ENCODE measurements at regions not wholly inside any gene's neighbourhood (a gene's known extent, or its start where the extent isn't known, plus 50 kb on each side); places are given as distances from the start of the nearest gene placed in this dataset.

DNA sequence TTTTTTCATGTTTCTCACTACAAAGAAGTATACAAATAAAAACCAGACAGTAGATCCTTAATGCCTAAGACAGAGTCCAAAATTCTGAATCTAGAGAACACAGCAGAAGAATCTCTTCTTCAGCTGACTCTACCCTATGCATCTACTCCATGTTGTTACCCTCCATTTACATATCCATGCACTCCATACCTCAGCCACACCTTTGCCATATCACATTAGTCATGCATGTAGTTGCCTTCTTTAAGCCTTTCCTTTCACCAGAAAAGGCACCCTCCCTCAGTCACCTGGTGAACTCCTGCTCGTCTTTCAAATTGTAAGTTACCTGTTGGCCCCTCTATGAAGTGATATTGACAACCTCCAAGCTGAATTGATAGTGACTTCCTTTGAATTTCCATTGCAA lies 271.2 kb upstream of the FAR2 start:
- H3K27ac ChIP-seq (ENCODE audit: extremely low read depth, low read depth, low read length) = no peak overlapping the region
- H3K4me3 ChIP-seq (ENCODE audit: low read depth, low read length) = no peak overlapping the region
- ChIA-PET POLR2A (no interaction called here), CTCF (interaction anchor here (0.7 to 1.5 kb wide), 2 partner anchors 9 to 856 kb away, joined by 4 read pairs; no protein-coding TSS in a partner anchor)
- no peaks in the 10 kb centered on the region for H3K9me3 ChIP-seq (ENCODE audit: control insufficient read depth, insufficient read depth, low read depth, low read length)
- no peaks in the 10 kb centered on the region for H3K4me1 ChIP-seq (ENCODE audit: control insufficient read depth, insufficient read depth, low read length)
- H3K36me3 ChIP-seq (ENCODE audit: control insufficient read depth in 2 of 2, insufficient read depth in 1 of 2, low read length in 2 of 2) = no peaks in the 10 kb centered on the region
- TF ChIP-seq, protein P1, sequence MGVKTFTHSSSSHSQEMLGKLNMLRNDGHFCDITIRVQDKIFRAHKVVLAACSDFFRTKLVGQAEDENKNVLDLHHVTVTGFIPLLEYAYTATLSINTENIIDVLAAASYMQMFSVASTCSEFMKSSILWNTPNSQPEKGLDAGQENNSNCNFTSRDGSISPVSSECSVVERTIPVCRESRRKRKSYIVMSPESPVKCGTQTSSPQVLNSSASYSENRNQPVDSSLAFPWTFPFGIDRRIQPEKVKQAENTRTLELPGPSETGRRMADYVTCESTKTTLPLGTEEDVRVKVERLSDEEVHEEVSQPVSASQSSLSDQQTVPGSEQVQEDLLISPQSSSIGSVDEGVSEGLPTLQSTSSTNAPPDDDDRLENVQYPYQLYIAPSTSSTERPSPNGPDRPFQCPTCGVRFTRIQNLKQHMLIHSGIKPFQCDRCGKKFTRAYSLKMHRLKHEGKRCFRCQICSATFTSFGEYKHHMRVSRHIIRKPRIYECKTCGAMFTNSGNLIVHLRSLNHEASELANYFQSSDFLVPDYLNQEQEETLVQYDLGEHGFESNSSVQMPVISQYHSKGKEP (tag by site-specific recombination; IDR thresholded peaks at IDR 0.05) = no peak
- TF ChIP-seq ZBTB17 (tag by site-specific recombination; IDR thresholded peaks at IDR 0.05) (no peak), ZNF416 (tag by site-specific recombination; IDR thresholded peaks at IDR 0.05) (no peak), ZNF571 (tag by site-specific recombination; IDR thresholded peaks at IDR 0.05) (no peak), EGR2 (tag by site-specific recombination; IDR thresholded peaks at IDR 0.05; ENCODE audit: low read depth) (no peak), ZNF510 (tag by site-specific recombination; IDR thresholded peaks at IDR 0.05; ENCODE audit: insufficient replicate concordance) (no peak), ZNF214 (tag by site-specific recombination; IDR thresholded peaks at IDR 0.05; ENCODE audit: borderline replicate concordance) (no peak), ZNF266 (tag by site-specific recombination; IDR thresholded peaks at IDR 0.05; ENCODE audit: low read depth) (no peak), ZSCAN23 (tag by site-specific recombination; IDR thresholded peaks at IDR 0.05) (no peak), ZNF350 (tag by site-specific recombination; IDR thresholded peaks at IDR 0.05) (no peak), ZNF133 (tag by site-specific recombination; IDR thresholded peaks at IDR 0.05) (no peak), GFI1B (tag by site-specific recombination; IDR thresholded peaks at IDR 0.05) (no peak), ZNF776 (tag by site-specific recombination; IDR thresholded peaks at IDR 0.05; ENCODE audit: borderline replicate concordance) (no peak), ZNF768 (tag by site-specific recombination; IDR thresholded peaks at IDR 0.05) (no peak)
- TF ChIP-seq, protein P2, sequence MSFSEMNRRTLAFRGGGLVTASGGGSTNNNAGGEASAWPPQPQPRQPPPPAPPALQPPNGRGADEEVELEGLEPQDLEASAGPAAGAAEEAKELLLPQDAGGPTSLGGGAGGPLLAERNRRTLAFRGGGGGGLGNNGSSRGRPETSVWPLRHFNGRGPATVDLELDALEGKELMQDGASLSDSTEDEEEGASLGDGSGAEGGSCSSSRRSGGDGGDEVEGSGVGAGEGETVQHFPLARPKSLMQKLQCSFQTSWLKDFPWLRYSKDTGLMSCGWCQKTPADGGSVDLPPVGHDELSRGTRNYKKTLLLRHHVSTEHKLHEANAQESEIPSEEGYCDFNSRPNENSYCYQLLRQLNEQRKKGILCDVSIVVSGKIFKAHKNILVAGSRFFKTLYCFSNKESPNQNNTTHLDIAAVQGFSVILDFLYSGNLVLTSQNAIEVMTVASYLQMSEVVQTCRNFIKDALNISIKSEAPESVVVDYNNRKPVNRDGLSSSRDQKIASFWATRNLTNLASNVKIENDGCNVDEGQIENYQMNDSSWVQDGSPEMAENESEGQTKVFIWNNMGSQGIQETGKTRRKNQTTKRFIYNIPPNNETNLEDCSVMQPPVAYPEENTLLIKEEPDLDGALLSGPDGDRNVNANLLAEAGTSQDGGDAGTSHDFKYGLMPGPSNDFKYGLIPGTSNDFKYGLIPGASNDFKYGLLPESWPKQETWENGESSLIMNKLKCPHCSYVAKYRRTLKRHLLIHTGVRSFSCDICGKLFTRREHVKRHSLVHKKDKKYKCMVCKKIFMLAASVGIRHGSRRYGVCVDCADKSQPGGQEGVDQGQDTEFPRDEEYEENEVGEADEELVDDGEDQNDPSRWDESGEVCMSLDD (tag by site-specific recombination; IDR thresholded peaks at IDR 0.05) = no peak
- TF ChIP-seq, protein P3, sequence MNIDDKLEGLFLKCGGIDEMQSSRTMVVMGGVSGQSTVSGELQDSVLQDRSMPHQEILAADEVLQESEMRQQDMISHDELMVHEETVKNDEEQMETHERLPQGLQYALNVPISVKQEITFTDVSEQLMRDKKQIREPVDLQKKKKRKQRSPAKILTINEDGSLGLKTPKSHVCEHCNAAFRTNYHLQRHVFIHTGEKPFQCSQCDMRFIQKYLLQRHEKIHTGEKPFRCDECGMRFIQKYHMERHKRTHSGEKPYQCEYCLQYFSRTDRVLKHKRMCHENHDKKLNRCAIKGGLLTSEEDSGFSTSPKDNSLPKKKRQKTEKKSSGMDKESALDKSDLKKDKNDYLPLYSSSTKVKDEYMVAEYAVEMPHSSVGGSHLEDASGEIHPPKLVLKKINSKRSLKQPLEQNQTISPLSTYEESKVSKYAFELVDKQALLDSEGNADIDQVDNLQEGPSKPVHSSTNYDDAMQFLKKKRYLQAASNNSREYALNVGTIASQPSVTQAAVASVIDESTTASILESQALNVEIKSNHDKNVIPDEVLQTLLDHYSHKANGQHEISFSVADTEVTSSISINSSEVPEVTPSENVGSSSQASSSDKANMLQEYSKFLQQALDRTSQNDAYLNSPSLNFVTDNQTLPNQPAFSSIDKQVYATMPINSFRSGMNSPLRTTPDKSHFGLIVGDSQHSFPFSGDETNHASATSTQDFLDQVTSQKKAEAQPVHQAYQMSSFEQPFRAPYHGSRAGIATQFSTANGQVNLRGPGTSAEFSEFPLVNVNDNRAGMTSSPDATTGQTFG (tag by site-specific recombination; IDR thresholded peaks at IDR 0.05; ENCODE audit: borderline replicate concordance) = no peak
- TF ChIP-seq, protein P4, sequence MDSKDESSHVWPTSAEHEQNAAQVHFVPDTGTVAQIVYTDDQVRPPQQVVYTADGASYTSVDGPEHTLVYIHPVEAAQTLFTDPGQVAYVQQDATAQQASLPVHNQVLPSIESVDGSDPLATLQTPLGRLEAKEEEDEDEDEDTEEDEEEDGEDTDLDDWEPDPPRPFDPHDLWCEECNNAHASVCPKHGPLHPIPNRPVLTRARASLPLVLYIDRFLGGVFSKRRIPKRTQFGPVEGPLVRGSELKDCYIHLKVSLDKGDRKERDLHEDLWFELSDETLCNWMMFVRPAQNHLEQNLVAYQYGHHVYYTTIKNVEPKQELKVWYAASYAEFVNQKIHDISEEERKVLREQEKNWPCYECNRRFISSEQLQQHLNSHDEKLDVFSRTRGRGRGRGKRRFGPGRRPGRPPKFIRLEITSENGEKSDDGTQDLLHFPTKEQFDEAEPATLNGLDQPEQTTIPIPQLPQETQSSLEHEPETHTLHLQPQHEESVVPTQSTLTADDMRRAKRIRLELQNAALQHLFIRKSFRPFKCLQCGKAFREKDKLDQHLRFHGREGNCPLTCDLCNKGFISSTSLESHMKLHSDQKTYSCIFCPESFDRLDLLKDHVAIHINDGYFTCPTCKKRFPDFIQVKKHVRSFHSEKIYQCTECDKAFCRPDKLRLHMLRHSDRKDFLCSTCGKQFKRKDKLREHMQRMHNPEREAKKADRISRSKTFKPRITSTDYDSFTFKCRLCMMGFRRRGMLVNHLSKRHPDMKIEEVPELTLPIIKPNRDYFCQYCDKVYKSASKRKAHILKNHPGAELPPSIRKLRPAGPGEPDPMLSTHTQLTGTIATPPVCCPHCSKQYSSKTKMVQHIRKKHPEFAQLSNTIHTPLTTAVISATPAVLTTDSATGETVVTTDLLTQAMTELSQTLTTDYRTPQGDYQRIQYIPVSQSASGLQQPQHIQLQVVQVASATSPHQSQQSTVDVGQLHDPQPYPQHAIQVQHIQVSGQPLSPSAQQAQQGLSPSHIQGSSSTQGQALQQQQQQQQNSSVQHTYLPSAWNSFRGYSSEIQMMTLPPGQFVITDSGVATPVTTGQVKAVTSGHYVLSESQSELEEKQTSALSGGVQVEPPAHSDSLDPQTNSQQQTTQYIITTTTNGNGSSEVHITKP (tag by site-specific recombination; IDR thresholded peaks at IDR 0.05) = no peak
- TF ChIP-seq, protein P5, sequence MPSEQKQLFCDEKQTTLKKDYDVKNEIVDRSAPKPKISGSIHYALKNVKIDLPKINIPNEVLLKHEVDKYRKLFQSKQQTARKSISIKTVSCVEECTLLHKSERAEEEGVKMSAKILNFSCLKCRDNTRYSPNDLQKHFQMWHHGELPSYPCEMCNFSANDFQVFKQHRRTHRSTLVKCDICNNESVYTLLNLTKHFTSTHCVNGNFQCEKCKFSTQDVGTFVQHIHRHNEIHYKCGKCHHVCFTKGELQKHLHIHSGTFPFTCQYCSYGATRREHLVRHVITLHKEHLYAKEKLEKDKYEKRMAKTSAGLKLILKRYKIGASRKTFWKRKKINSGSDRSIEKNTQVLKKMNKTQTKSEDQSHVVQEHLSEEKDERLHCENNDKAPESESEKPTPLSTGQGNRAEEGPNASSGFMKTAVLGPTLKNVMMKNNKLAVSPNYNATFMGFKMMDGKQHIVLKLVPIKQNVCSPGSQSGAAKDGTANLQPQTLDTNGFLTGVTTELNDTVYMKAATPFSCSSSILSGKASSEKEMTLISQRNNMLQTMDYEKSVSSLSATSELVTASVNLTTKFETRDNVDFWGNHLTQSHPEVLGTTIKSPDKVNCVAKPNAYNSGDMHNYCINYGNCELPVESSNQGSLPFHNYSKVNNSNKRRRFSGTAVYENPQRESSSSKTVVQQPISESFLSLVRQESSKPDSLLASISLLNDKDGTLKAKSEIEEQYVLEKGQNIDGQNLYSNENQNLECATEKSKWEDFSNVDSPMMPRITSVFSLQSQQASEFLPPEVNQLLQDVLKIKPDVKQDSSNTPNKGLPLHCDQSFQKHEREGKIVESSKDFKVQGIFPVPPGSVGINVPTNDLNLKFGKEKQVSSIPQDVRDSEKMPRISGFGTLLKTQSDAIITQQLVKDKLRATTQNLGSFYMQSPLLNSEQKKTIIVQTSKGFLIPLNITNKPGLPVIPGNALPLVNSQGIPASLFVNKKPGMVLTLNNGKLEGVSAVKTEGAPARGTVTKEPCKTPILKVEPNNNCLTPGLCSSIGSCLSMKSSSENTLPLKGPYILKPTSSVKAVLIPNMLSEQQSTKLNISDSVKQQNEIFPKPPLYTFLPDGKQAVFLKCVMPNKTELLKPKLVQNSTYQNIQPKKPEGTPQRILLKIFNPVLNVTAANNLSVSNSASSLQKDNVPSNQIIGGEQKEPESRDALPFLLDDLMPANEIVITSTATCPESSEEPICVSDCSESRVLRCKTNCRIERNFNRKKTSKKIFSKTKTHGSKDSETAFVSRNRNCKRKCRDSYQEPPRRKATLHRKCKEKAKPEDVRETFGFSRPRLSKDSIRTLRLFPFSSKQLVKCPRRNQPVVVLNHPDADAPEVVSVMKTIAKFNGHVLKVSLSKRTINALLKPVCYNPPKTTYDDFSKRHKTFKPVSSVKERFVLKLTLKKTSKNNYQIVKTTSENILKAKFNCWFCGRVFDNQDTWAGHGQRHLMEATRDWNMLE (tag by site-specific recombination; conservative IDR thresholded peaks at IDR 0.05; ENCODE audit: low read depth) = no peak
- TF ChIP-seq, protein P6, sequence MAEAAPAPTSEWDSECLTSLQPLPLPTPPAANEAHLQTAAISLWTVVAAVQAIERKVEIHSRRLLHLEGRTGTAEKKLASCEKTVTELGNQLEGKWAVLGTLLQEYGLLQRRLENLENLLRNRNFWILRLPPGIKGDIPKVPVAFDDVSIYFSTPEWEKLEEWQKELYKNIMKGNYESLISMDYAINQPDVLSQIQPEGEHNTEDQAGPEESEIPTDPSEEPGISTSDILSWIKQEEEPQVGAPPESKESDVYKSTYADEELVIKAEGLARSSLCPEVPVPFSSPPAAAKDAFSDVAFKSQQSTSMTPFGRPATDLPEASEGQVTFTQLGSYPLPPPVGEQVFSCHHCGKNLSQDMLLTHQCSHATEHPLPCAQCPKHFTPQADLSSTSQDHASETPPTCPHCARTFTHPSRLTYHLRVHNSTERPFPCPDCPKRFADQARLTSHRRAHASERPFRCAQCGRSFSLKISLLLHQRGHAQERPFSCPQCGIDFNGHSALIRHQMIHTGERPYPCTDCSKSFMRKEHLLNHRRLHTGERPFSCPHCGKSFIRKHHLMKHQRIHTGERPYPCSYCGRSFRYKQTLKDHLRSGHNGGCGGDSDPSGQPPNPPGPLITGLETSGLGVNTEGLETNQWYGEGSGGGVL (tag by site-specific recombination; IDR thresholded peaks at IDR 0.05) = no peak

Data from HEK293 (cell line).